ENCODE measurements at regions not wholly inside any gene's neighbourhood (a gene's known extent, or its start where the extent isn't known, plus 50 kb on each side); places are given as distances from the start of the nearest gene placed in this dataset.

GRCh38 chr3:65149877-65150276 lies 462.1 kb upstream of the ADAMTS9 start:
- no peaks in the 10 kb centered on the region for H3K9me3 ChIP-seq
- no peaks in the 10 kb centered on the region for H3K27me3 ChIP-seq
- H3K36me3 ChIP-seq: no peaks in the 10 kb centered on the region
- no peaks in the 10 kb centered on the region for H3K4me1 ChIP-seq (ENCODE audit: control insufficient read depth in 1 of 2, insufficient read depth in 1 of 2, low read depth in 1 of 2, low read length in 1 of 2)
- H3K27ac ChIP-seq: no peak overlapping the region
- TF ChIP-seq CTCF (IDR thresholded peaks at IDR 0.05): no peak
- H3K4me3 ChIP-seq (ENCODE audit: low read depth in 1 of 2, low read length in 1 of 2): no peak overlapping the region

DNA sequence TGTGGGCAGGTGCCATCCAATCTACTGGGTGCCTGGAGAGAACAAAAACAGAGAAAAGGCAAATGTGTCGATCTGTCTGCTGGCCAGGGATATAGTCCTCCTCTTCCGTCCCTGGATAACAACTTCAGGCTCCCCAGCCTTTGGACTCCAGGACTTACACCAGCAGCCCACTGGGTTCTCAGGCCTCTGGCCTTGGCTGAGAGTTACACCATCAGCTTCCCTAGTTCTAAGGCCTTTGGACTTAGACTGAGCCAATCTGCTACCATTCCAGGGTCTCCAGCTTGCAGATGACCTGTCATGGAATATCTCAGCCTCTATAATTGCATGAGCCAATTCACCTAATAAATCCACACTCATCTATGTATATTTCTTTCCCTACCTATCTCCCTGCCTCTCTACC lies 460.9 kb upstream of the ADAMTS9 start:
- Histone ChIP-seq H3K27ac (no peak overlapping the region), H3K9me3 (no peaks in the 10 kb centered on the region), H3K4me1 (ENCODE audit: control insufficient read depth in 1 of 2, insufficient read depth in 1 of 2, low read depth in 1 of 2, low read length in 1 of 2) (no peaks in the 10 kb centered on the region), H3K27me3 (no peaks in the 10 kb centered on the region), H3K36me3 (no peaks in the 10 kb centered on the region), H3K4me3 (ENCODE audit: low read depth in 1 of 2, low read length in 1 of 2) (no peak overlapping the region)
- no peak for TF ChIP-seq CTCF (IDR thresholded peaks at IDR 0.05)

DNA sequence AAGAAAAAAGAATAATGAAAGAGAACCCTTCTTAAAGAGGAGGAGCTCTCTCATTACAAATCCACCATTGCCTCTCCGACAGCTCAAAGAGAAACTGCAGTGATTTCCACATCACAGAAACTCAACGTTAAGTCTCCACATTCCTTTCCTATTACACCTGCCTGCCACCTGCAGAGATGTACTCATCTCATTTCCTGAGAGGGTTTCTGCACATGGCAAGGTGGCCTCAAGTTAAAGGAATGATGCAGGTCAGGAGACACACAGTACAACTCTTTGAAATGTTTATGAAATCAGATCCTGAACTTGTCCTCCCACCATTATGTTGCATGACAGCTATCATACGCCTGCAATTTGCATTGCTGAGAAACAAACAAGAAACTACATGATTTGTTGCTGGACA lies 458.4 kb upstream of the ADAMTS9 start:
- H3K9me3 ChIP-seq: no peaks in the 10 kb centered on the region
- H3K4me3 ChIP-seq (ENCODE audit: low read depth in 1 of 2, low read length in 1 of 2): no peak overlapping the region
- H3K4me1 ChIP-seq (ENCODE audit: control insufficient read depth in 1 of 2, insufficient read depth in 1 of 2, low read depth in 1 of 2, low read length in 1 of 2): no peaks in the 10 kb centered on the region
- H3K27ac ChIP-seq: no peak overlapping the region
- H3K27me3 ChIP-seq: no peaks in the 10 kb centered on the region
- TF ChIP-seq CTCF (IDR thresholded peaks at IDR 0.05): no peak
- H3K36me3 ChIP-seq: no peaks in the 10 kb centered on the region

- Histone ChIP-seq H3K36me3 (no peaks in the 10 kb centered on the region), H3K27ac (no peak overlapping the region), H3K27me3 (no peaks in the 10 kb centered on the region), H3K4me3 (ENCODE audit: low read depth in 1 of 2, low read length in 1 of 2) (no peak overlapping the region), H3K4me1 (ENCODE audit: control insufficient read depth in 1 of 2, insufficient read depth in 1 of 2, low read depth in 1 of 2, low read length in 1 of 2) (no peaks in the 10 kb centered on the region), H3K9me3 (no peaks in the 10 kb centered on the region)
- TF ChIP-seq CTCF (IDR thresholded peaks at IDR 0.05): no peak
Measured at GRCh38 chr3:65145680-65146079, 457.9 kb upstream of the ADAMTS9 start.

GRCh38 chr3:65144791-65145351 lies 457.1 kb upstream of the ADAMTS9 start:
- no peak overlapping the region for H3K4me3 ChIP-seq (ENCODE audit: low read depth in 1 of 2, low read length in 1 of 2)
- TF ChIP-seq CTCF (IDR thresholded peaks at IDR 0.05): no peak
- no peaks in the 10 kb centered on the region for H3K27me3 ChIP-seq
- H3K27ac ChIP-seq: no peak overlapping the region
- H3K9me3 ChIP-seq: no peaks in the 10 kb centered on the region
- H3K4me1 ChIP-seq (ENCODE audit: control insufficient read depth in 1 of 2, insufficient read depth in 1 of 2, low read depth in 1 of 2, low read length in 1 of 2): no peaks in the 10 kb centered on the region
- H3K36me3 ChIP-seq: no peaks in the 10 kb centered on the region

- Histone ChIP-seq H3K27me3 (no peaks in the 10 kb centered on the region), H3K4me3 (ENCODE audit: low read depth in 1 of 2, low read length in 1 of 2) (no peak overlapping the region), H3K9me3 (no peaks in the 10 kb centered on the region), H3K36me3 (no peaks in the 10 kb centered on the region), H3K27ac (no peak overlapping the region), H3K4me1 (ENCODE audit: control insufficient read depth in 1 of 2, insufficient read depth in 1 of 2, low read depth in 1 of 2, low read length in 1 of 2) (no peaks in the 10 kb centered on the region)
- no peak for TF ChIP-seq CTCF (IDR thresholded peaks at IDR 0.05)
Measured at GRCh38 chr3:65142456-65142855, 454.7 kb upstream of the ADAMTS9 start.

All from neutrophil (primary cell).